ENCODE measurements at regions not wholly inside any gene's neighbourhood (a gene's known extent, or its start where the extent isn't known, plus 50 kb on each side); places are given as distances from the start of the nearest gene placed in this dataset.

DNA sequence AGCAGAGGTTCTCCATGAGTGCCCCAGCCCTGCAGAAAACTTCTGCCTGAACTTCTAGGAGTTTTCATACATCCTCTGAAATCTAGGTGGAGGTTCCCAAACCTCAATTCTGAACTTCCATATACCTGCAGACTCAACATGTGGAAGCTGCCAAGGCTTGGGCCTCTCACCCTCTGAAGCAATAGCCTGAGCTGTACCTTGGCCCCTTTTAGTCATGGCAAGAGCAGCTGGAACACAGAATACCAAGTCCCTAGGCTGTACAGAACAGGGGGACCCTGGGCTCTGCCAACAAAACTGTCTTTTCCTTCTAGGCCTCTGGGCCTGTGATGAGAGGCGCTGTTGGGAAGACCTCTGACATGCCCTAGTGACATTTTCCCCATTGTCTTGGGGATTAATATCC lies 494.3 kb upstream of the FOXG1 start:
- Histone ChIP-seq H3K4me3 (ENCODE audit: severe bottlenecking) (no peak overlapping the region), H3K4me1 (ENCODE audit: insufficient read depth, poor library complexity, severe bottlenecking) (no peaks in the 10 kb centered on the region), H3K27ac (ENCODE audit: poor library complexity, severe bottlenecking) (no peak overlapping the region), H3K9me3 (ENCODE audit: severe bottlenecking) (no peaks in the 10 kb centered on the region), H3K36me3 (ENCODE audit: low read depth) (no peaks in the 10 kb centered on the region), H3K27me3 (ENCODE audit: insufficient read depth, poor library complexity, severe bottlenecking) (no peaks in the 10 kb centered on the region)
- TF ChIP-seq, protein P1, sequence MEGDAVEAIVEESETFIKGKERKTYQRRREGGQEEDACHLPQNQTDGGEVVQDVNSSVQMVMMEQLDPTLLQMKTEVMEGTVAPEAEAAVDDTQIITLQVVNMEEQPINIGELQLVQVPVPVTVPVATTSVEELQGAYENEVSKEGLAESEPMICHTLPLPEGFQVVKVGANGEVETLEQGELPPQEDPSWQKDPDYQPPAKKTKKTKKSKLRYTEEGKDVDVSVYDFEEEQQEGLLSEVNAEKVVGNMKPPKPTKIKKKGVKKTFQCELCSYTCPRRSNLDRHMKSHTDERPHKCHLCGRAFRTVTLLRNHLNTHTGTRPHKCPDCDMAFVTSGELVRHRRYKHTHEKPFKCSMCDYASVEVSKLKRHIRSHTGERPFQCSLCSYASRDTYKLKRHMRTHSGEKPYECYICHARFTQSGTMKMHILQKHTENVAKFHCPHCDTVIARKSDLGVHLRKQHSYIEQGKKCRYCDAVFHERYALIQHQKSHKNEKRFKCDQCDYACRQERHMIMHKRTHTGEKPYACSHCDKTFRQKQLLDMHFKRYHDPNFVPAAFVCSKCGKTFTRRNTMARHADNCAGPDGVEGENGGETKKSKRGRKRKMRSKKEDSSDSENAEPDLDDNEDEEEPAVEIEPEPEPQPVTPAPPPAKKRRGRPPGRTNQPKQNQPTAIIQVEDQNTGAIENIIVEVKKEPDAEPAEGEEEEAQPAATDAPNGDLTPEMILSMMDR (IDR thresholded peaks at IDR 0.05; ENCODE audit: poor library complexity, severe bottlenecking), result no peak
- no peak for DNase-seq (ENCODE audit: low spot score)
- ATAC-seq (ENCODE audit: low read depth), result no peak

DNA sequence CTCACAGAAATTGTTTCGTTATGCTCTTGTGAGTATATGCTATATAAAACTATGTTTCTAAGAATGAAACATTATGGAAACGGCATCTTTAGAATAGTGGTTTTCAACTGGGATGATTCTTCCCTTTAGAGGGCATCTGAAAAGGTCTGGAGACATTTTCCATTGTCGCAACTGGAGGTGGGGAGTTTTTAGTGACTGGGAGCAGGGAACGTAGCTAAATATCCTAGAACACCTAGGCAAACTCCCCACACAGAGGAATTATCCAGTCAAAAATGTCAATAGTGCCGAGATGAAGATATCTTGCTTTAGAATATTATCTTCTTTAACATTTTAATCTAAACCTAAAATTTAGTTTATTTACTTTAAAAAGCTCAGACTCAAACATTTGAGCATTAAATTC lies 486.1 kb upstream of the FOXG1 start:
- Histone ChIP-seq H3K27ac (ENCODE audit: poor library complexity, severe bottlenecking) (no peak overlapping the region), H3K9me3 (ENCODE audit: severe bottlenecking) (no peaks in the 10 kb centered on the region), H3K4me3 (ENCODE audit: severe bottlenecking) (no peak overlapping the region), H3K27me3 (ENCODE audit: insufficient read depth, poor library complexity, severe bottlenecking) (no peaks in the 10 kb centered on the region), H3K4me1 (ENCODE audit: insufficient read depth, poor library complexity, severe bottlenecking) (no peaks in the 10 kb centered on the region), H3K36me3 (ENCODE audit: low read depth) (no peaks in the 10 kb centered on the region)
- DNase-seq (ENCODE audit: low spot score) (no peak), ATAC-seq (ENCODE audit: low read depth) (no peak)
- TF ChIP-seq, protein P1 (IDR thresholded peaks at IDR 0.05; ENCODE audit: poor library complexity, severe bottlenecking), result no peak

DNA sequence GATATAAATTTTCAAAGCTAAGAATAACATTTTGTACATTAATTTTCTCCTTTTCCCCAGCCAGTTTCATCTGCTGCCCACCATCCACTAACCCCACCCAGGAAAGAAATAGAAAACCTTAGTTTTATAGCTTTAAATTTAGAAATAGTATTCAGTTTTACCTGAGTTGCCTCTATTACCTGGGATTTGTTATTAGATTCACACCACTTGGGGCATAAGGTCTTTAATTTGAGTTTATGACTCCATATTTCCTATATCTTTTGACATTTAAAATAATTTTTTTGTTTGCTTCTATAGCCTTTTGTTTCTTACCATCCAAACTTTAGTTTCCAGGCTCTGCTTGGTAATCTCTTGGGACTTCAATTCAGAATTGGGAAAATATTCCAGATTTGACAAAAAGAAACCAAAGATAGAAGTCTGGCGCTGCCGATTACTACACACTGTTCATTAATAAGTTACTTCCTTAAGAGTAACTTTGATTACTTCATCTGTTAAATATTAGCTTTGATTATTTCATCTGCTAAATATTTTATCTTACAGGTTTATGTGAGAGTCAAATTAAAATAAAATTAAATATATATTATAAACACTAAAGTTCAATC lies 485.5 kb upstream of the FOXG1 start:
- ATAC-seq (ENCODE audit: low read depth), result no peak
- no peaks in the 10 kb centered on the region for H3K9me3 ChIP-seq (ENCODE audit: severe bottlenecking)

DNA sequence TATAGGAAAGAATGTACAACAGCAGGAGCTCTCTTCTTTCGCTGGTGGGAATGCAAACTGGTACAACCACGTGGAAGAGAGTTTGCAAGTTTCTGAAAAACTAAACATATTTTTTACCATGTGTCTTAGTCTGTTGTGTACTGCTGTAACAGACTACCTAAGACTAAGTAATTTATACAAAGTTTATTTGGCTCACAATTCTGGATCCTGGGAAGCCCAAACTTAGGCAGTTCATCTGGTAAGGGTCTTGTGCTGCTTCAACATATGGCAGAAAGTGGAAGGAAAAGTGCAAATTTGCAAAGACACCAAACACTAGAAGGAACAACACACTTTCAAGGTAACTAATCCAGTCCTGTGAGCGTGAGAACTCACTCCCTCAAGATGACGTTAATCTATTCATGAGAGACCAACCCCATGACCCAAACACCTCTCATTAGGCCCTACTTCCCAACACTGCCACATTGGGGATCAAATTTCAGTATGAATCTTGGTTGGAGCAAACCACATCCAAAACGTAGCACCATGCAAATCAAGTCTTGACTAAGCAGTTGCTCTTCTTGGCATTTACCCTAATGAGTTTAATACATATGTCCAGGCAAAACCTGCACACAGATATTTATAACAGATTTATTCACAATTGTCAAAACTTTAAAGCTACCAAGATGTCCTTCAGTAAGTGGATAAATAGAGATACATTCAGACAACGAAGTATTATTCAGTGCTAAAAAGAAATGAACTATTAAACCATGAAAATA lies 481.9 kb upstream of the FOXG1 start:
- Histone ChIP-seq H3K36me3 (ENCODE audit: low read depth) (no peaks in the 10 kb centered on the region), H3K27ac (ENCODE audit: poor library complexity, severe bottlenecking) (no peak overlapping the region), H3K4me3 (ENCODE audit: severe bottlenecking) (no peak overlapping the region), H3K9me3 (ENCODE audit: severe bottlenecking) (no peaks in the 10 kb centered on the region), H3K4me1 (ENCODE audit: insufficient read depth, poor library complexity, severe bottlenecking) (peaks cover 4% of the 10 kb centered on the region), H3K27me3 (ENCODE audit: insufficient read depth, poor library complexity, severe bottlenecking) (no peaks in the 10 kb centered on the region)
- TF ChIP-seq, protein P1 (IDR thresholded peaks at IDR 0.05; ENCODE audit: poor library complexity, severe bottlenecking), result no peak
- DNase-seq (ENCODE audit: low spot score) (no peak), ATAC-seq (ENCODE audit: low read depth) (no peak)

More for the DNA sequence above, 485.5 kb upstream of the FOXG1 start:
- Histone ChIP-seq H3K36me3 (ENCODE audit: low read depth) (no peaks in the 10 kb centered on the region), H3K4me1 (ENCODE audit: insufficient read depth, poor library complexity, severe bottlenecking) (no peaks in the 10 kb centered on the region), H3K27me3 (ENCODE audit: insufficient read depth, poor library complexity, severe bottlenecking) (no peaks in the 10 kb centered on the region), H3K4me3 (ENCODE audit: severe bottlenecking) (no peak overlapping the region), H3K27ac (ENCODE audit: poor library complexity, severe bottlenecking) (no peak overlapping the region)
- TF ChIP-seq, protein P1 (IDR thresholded peaks at IDR 0.05; ENCODE audit: poor library complexity, severe bottlenecking), result no peak
- DNase-seq (ENCODE audit: low spot score), result no peak
